ENCODE measurements at regions not wholly inside any gene's neighbourhood (a gene's known extent, or its start where the extent isn't known, plus 50 kb on each side); places are given as distances from the start of the nearest gene placed in this dataset.

- H3K9me3 ChIP-seq (ENCODE audit: control insufficient read depth, low read depth, low read length), result no peaks in the 10 kb centered on the region
- no peaks in the 10 kb centered on the region for H3K79me2 ChIP-seq (ENCODE audit: control insufficient read depth, insufficient read depth, low read length)
- H3K4me2 ChIP-seq (ENCODE audit: control insufficient read depth, extremely low read depth, insufficient read depth, low read depth, low read length), result no peak overlapping the region
- FAIRE-seq (no peak), DNase-seq (ENCODE audit: low read depth, low spot score) (no peak)
- no peaks in the 10 kb centered on the region for H3K36me3 ChIP-seq (ENCODE audit: control insufficient read depth in 2 of 2, extremely low read depth in 1 of 2, insufficient read depth in 2 of 2, low read length in 2 of 2)
- no peaks in the 10 kb centered on the region for H3K4me1 ChIP-seq (ENCODE audit: control insufficient read depth, extremely low read depth, insufficient read depth, low read length)
- H3K27me3 ChIP-seq (ENCODE audit: control insufficient read depth, extremely low read depth, insufficient read depth, low read length), result peaks cover 7% of the 10 kb centered on the region
- H3K9me1 ChIP-seq (ENCODE audit: control insufficient read depth, extremely low read depth, insufficient read depth, low read length), result no peaks in the 10 kb centered on the region
- TF ChIP-seq CTCF (optimal IDR thresholded peaks at IDR 0.05 in 1 of 3, IDR thresholded peaks at IDR 0.05 in 1 of 3, conservative IDR thresholded peaks at IDR 0.05 in 1 of 3; ENCODE audit: extremely low read depth in 1 of 3, insufficient read depth in 2 of 3, low read length in 3 of 3), result no peak
- no peak for TF ChIP-seq EZH2 (IDR thresholded peaks at IDR 0.05; ENCODE audit: low read length)
- no peak overlapping the region for H3K9ac ChIP-seq (ENCODE audit: control insufficient read depth, extremely low read depth, insufficient read depth, low read length)
- H4K20me1 ChIP-seq (ENCODE audit: control insufficient read depth, extremely low read depth, insufficient read depth, low read length), result no peaks in the 10 kb centered on the region
- H3K27ac ChIP-seq (ENCODE audit: control insufficient read depth, insufficient read depth, low read length), result no peak overlapping the region
- dilution Hi-C loops (cut with MboI; ENCODE audit: extremely low pct_ligation_motif_present, low sequenced_read_pairs), result no loop called here
- no peak overlapping the region for H3K4me3 ChIP-seq (ENCODE audit: control insufficient read depth in 2 of 3, extremely low read depth in 1 of 3, insufficient read depth in 2 of 3, low read depth in 1 of 3, low read length in 3 of 3)
- no peak overlapping the region for H2AFZ ChIP-seq (ENCODE audit: control insufficient read depth, low read length)
These were observed 60.6 kb upstream of the KDM7A start for GRCh38 chr7:140237390-140237789.

GRCh38 chr7:140236626-140237025, 59.8 kb upstream of the KDM7A start:
- no peak for DNase-seq (ENCODE audit: low read depth, low spot score)
- Histone ChIP-seq H3K9me1 (ENCODE audit: control insufficient read depth, extremely low read depth, insufficient read depth, low read length) (no peaks in the 10 kb centered on the region), H4K20me1 (ENCODE audit: control insufficient read depth, extremely low read depth, insufficient read depth, low read length) (no peaks in the 10 kb centered on the region), H3K9ac (ENCODE audit: control insufficient read depth, extremely low read depth, insufficient read depth, low read length) (no peak overlapping the region), H3K27me3 (ENCODE audit: control insufficient read depth, extremely low read depth, insufficient read depth, low read length) (peaks cover 7% of the 10 kb centered on the region), H3K4me3 (ENCODE audit: control insufficient read depth in 2 of 3, extremely low read depth in 1 of 3, insufficient read depth in 2 of 3, low read depth in 1 of 3, low read length in 3 of 3) (no peak overlapping the region), H3K27ac (ENCODE audit: control insufficient read depth, insufficient read depth, low read length) (no peak overlapping the region), H3K4me1 (ENCODE audit: control insufficient read depth, extremely low read depth, insufficient read depth, low read length) (peaks cover 4% of the 10 kb centered on the region), H3K9me3 (ENCODE audit: control insufficient read depth, low read depth, low read length) (no peaks in the 10 kb centered on the region), H3K4me2 (ENCODE audit: control insufficient read depth, extremely low read depth, insufficient read depth, low read depth, low read length) (no peak overlapping the region), H3K79me2 (ENCODE audit: control insufficient read depth, insufficient read depth, low read length) (no peaks in the 10 kb centered on the region), H3K36me3 (ENCODE audit: control insufficient read depth in 2 of 2, extremely low read depth in 1 of 2, insufficient read depth in 2 of 2, low read length in 2 of 2) (no peaks in the 10 kb centered on the region), H2AFZ (ENCODE audit: control insufficient read depth, low read length) (no peak overlapping the region)
- dilution Hi-C loops (cut with MboI; ENCODE audit: extremely low pct_ligation_motif_present, low sequenced_read_pairs), result no loop called here
- TF ChIP-seq EZH2 (IDR thresholded peaks at IDR 0.05; ENCODE audit: low read length) (no peak), CTCF (optimal IDR thresholded peaks at IDR 0.05 in 1 of 3, IDR thresholded peaks at IDR 0.05 in 1 of 3, conservative IDR thresholded peaks at IDR 0.05 in 1 of 3; ENCODE audit: extremely low read depth in 1 of 3, insufficient read depth in 2 of 3, low read length in 3 of 3) (no peak)
- FAIRE-seq, result no peak
